HUDEP-2 (cell line): ENCODE measurements at regions not wholly inside any gene's neighbourhood (a gene's known extent, or its start where the extent isn't known, plus 50 kb on each side); places are given as distances from the start of the nearest gene placed in this dataset.

Experiments used
- DNase-seq, 76 experiments: peaks; one replicate each; lab custom pipeline; 2025; ENCODE audit not compliant: unreplicated experiment in 76 of 76; lab: John Stamatoyannopoulos, UW

DNA sequence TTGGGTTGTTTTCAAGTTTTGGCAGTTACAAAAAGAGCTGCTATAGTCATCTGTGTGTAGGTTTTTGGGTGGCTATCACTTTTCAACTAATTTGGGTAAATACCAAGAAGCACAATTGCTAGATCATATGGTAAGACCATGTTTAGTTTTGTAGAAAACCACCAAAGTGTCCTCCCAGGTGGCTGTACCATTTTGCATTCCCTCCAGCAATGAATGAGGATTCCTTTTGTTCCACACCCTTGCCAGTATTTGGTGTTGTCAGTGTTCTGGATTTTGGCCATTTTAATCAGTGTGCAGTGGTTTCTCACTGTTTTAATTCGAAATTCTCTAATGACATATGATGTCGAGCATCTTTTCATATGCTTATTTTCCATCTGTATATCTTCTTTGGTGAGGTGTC lies 457.5 kb upstream of the ARID1B start:
- DNase-seq = no peak

DNA sequence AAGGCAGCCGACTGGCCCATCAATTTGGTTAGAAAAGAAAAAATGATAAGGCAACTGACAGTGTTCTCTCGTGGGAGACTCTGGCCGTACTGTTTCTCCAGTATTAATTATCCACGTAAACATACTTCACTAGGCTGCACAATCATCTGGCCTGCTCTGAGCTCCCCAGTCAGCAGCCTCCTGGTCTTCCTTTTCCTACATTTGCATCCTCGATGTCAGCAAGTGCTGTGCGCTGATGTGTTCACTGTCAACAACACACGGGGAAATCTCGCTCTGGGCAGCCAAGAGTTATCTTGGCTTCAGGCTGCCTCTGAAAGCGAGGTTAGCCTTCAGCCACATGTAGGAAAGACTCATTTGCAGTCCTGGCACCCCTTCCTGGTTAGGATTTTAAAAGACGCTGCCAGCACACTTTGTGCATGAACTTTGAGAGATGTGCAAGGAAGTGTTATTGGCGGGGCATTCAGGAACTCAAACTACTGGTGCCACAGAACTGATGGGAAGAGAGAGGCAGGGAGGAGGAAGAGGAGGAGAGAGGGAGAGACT lies 460.5 kb upstream of the ARID1B start:
- no peak for DNase-seq

DNA sequence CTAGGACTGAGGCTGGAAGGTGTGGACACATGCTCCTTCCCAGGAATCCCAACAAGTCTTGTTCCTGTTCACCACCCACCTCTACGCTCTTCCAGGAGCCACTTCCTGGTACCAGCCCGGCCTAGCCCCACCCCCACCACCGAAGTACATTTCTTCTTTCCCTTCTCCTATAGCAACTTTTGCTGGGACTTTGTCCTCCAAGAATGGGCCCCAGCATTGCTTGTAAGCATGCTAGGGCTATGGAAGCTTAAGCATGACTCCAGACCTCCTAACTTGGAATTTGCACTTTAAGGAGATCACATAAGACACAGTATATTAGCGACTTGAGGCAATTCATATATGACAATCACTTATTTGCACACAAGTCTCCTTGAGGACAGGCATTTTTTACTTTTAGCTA lies 462.0 kb upstream of the ARID1B start:
- no peak for DNase-seq

DNA sequence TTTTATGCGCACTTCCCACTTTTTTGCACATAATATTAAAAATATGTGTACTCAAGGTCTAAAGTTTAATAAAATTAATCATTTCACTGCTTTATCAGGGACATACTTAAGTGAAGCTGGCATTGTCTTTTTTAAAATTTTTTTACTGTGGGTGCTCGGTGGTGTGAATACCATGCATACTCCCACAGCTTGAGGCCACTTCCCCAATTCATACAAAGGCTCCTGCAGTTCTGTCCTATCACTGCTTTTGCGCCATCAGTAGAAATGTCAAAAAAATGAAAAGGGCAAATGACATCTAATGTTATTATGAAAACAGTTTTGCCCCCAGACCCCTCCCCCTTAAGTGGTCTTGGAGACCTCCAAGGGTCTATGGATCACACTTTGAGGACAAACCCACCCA lies 464.1 kb upstream of the ARID1B start:
- peak in 1 of 76 experiments; percentile 25 for DNase-seq

DNA sequence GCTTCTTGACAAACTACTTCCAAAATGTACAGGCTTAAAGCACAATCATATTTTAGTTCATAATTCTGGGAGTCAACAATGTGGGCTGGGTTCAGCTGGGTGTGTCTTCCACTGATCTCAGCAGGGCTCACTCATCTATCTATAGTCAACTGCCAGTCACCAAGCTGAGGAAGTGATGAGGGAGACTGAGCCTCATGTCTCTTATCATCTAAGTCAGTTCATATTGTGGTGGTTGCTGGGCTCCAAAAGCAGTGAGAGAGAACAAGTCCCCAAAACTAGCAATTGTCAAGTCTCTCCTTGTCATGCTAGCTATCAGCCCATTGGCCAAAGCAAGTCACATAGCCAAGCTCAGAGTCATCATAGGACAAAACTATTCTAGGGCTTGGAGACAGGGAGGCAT lies 465.9 kb upstream of the ARID1B start:
- peak in 6 of 76 experiments; percentile 5 to 95 (median 75) for DNase-seq

DNA sequence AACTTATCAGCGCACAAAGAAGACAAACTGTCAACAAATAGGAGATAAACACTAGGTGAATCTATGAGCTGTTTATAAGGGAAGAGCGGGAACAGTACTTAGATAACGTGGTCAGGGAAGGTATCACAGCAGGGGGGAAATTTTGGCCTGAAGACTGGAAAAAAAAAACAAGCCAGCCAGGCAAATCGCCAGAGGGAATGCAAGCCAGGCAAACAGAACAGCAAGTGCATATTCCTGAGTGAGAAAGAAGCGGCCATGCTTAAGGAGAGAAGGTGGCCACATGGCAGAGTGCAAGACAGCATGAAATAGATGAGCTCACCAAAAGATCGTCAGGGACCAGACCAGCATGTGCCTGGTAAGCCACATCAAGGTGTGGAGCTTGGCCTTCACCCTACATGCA lies 466.5 kb upstream of the ARID1B start:
- DNase-seq = peak in 2 of 76 experiments; percentile 33 to 51

DNA sequence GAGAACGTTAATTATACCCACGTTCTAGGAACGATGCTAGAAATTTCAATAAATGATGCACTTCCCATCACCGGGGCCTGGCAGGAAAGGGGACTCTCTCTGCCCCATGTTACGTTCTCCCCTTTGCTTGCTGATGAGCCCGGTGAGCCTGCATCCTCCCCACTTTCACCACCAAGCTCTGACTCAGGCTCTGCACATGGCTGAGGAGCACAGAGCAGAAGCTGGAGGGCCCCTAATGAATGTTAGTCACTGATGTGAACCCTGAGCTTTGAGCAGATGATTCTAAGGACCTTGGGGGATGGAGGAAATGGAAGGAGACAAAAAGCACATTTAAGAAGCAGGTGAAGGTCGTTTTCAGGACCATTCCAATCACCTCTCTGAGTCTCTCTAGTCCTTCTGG lies 468.2 kb upstream of the ARID1B start:
- DNase-seq = no peak

DNA sequence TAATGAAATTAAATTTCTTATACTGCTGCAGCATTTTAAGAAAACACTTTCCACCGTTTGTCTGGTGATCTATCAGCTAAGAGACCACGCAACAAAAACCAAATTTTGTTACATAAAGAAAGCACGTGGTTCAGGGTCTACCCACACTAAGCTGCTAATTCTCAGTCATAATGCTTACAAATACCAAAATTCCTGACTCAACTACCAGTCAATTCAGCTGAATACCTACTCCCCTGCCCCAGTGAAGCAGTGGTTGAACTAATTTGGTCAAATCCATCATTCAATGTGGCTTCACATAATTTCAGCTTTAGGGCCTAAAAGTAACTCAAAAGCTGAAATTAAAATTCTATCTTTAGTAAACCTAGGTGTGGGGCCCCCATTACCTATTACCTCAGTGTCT lies 468.6 kb upstream of the ARID1B start:
- DNase-seq = no peak

DNA sequence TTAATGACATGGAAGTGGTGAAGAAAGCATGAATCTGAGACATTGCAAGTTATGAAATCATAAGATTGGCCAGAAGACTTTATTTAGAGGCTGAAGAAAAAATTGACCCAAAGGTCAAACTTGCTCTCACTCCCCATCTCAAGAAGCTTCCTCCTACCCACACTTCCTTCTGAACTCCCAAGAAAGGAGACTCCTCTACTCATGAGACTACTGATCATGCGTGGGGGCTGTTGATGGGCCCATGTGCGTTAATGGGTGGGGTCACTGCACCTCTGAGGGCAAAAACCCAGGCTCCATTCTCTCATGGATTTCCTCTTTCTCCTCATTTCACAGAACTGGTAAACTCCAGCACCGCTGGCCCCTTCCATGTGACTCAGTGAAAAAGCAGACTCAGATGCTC lies 470.6 kb upstream of the ARID1B start:
- no peak for DNase-seq

DNA sequence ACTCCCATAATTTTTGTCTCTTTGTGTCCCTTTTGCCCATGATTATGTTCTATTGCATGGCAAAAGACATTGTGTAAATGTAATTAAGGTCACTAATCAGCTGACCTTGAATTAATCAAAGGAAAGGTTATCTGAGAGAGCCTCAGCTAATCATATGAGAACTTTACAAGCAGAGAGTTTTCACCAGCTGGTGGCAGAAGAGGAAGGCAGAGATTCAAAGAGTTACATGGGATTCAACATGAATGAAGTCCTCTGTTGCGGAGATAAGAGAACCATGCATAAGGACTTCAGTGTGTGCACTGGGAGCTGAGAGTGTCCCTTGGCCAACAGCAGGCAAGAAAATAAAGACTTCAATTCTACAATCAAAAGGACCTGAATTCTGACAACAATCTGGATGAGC lies 494.1 kb upstream of the ARID1B start:
- no peak for DNase-seq

DNA sequence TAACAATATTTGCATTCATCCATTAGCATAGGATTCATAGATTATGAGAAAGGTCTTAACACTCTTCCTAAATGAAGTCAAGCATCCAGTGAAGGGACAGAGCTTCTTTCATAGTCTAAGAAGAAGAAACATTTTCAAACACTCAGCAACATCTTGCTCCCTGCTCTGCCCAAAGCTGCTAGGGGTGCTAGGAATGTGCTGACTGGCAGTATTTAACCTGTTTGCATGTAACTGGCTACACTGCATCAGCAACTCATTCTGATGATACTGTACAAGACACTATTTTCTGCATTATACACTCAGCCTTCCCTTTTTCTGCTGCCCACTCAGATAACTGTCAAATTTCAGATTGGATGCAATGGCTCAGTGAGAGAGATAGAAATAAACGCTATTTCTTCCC lies 495.1 kb upstream of the ARID1B start:
- DNase-seq = no peak

DNA sequence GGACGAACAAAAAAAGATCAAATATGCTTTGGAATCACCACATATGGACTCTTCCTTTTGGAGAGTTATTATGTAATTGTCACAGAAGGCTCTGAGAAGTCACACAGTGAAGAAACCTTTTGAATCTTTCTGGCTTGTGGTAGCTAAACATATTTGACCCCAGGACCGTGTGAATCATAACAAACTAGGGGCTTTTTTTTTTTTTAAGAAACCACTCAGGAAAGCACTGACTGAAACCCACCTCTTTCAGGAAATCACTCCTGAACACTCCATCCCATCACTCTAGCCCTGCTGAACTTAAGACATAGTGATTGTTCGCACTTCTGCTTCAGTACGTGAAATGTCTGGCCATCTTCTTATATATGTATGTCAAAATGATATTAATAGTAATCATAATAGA lies 495.9 kb upstream of the ARID1B start:
- DNase-seq = no peak

DNA sequence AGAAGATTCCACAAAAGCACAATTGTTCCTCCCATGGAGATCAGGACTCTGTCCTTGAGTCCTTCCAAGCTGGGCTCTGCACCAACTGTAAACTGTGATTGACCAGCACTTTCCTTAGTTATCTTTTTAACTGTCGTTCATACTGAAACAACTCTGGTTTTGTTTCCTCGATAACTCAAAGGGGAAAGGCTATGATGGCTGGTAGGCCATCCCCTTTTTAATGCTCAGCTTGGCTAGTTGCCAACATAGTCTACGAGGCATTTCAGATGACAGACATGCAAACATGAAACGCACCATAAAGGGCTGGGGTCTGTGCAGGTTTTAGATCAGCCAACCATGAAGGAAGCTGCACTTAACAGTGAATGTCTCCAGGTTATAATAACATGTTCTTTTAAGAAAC lies 497.1 kb upstream of the ARID1B start:
- DNase-seq = no peak

DNA sequence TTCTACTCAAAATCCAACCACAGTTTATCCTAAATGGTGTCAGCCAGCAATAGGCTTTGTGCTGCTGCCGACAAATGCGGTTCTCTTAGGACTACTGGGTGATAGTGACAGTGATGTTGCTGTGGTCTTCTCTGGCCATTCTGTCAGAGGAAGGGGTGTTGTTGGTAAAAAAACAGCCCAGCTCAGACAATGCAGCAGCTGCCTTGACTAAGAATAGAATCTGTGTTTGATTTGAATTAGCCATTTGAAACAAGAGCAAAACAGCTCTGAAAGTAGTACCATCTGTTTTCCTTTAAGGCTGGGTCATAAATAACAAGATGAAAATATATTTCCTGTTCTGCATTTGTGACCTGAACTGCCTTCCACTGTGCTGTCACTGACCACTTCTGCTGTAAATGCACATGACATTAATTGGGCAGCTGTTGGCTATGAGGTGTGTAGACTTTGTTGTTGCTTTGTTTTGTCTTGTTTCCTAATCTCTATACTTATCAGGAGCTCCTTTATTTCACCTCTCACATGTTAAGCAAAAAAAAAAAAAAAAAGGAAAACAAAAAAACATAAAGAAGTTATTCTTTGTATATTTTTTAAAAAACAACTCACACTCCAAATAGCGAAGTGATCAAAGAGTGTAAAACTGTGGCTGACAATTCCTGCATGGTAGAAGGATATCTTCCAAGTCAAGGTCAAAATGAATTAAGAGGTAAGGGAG lies 497.8 kb upstream of the ARID1B start:
- DNase-seq = no peak

DNA sequence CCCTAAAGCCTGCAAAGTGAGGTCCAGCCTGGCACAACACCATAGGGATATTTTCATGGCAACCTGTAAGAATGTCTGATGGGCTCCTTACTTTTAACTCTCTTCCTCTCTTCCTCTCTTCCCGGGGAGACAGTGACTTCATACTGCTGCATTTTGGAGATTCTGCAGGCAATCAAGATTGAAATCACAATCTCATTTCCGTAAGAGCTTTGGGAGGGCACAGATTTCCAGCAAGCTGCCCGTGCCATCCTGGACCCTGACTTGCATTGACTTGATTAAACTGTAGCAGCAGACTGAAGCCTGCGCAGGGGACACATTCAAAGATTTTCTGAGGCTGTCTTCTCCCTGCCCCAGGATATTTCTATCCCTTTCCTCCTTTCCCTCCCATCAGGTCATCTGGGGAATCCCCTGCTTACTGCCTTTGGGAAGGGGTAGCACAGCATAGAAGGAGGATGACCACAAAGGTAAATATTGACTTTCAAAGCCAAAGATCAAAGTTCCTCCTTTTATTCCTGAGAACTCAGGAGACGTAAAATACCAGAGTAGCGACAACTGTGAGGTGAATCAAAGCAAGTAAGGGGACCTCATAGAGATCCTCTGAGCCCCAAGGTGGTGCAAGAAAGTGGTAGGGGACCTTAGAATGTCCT lies 504.0 kb upstream of the ARID1B start:
- DNase-seq = no peak

DNA sequence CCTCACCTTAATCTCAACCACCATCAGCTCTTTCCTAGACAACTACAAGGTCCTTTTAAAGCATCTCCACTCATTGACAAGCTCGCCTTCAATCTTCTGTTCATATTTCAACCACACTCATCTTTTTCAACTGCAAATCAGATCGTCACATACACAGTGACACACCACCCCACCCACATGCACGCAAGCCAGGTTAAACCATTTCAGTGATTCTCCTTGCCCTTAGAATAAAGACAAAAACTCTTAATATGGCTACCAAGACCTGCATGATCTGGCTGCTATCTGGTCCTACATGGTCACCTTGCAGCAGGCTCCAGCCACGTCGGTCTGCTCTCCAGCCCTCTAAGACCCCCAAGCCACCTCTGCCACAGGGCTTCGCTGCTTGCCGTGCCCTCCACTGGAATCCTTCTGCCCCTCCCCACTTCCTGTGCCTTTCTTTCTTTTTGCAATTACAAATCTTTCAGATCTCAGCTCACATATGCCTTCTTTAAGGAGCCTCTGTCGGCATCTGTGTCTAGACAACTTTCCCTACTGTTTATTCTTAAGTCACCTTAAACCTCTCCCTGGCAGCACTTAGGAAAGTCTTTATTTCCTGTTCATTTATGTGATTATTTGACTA lies 507.3 kb upstream of the ARID1B start:
- no peak for DNase-seq

DNA sequence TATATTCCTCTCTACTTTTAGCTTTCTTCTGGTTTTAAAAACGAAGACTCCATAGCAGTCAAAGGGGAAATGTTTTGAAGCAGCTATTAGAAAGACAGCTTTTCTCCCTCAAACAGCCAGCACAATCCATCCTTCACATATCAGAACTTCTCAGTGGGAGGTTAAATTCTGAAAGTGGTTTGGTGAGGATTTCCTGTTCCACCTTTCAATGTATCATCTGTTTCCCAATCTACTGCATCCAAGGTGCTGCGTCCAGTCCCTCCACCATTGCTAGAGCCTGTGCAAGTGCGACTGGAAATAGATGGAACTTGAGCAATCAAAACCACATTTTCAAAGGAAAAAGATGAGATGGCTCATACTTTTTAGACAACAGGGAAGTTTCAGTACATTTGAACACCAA lies 508.3 kb upstream of the ARID1B start:
- no peak for DNase-seq

DNA sequence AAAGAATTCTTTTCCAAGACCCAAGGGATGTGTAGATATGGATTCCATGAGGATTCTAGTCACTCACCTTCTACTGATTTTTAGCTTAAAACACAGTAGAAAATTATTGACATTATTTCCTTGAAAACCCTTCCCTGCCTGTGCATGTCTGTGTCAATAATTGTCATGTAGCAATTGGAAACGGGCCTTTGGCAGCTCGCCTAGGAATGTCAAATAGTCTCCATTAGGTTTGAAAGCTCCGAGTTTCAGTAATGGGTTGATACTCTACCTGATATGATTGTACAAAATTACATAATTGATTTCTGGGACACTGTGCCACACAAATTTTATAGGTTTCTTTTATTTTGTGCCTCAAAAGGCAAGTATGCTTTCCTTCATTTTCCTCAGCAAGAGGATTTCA lies 515.2 kb upstream of the ARID1B start:
- DNase-seq = no peak

DNA sequence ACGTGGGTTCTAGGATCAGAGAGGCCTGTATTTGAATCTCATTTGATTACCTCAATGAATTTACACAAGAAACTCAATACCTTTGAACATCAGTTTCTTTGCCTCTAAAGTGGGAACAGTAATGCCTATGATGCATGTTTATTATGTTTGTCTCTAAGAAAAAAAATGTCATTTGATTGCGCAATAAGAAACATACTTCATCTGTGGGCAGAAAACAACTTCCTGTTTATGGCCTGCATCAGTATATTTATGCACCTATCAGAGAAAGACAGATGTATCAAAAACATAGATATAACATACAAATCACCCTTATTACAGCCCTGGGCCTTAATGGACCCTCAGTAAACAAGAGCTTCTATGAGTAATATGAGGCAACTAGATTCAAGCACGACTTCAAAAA lies 516.4 kb upstream of the ARID1B start:
- no peak for DNase-seq

DNA sequence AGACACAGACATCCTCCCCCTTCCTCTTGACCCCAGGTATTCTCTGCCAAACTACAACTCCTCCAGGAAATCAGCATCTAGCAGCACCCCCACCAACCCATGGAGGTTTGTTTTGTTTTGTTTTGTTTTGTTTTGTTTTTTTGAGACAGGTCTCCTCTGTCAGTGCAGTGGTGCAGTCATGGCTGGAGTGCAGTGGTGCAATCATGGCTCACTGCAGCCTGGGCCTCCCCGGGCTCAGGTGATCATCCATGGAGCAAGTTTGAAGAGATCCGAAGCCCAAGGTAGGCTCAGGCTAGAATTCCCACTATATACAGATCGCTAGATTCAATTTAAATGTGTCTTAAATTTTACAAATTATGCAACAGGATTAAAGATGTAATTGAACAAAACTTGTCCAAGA lies 518.2 kb upstream of the ARID1B start:
- no peak for DNase-seq

DNA sequence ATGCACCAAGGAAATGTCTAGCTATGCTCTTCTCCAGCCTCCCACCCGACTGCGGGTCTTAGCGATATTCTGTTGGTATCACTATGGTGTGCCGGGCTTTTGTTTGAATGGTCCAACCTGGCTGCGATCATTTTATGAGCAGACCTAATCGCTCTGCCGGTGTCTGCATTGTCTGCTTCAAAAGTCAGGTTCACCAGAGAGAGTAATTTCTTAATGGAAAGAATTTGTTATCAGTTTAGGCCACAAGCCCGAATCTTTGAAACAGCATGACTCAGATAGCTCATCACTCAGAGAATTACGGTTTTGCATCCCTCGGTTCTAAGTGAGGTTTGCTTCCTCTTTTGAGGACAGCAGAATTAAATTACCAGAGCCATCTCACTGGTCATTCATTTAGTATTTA lies 521.0 kb upstream of the ARID1B start:
- peak in 6 of 76 experiments; percentile 2 to 41 (median 17) for DNase-seq

DNA sequence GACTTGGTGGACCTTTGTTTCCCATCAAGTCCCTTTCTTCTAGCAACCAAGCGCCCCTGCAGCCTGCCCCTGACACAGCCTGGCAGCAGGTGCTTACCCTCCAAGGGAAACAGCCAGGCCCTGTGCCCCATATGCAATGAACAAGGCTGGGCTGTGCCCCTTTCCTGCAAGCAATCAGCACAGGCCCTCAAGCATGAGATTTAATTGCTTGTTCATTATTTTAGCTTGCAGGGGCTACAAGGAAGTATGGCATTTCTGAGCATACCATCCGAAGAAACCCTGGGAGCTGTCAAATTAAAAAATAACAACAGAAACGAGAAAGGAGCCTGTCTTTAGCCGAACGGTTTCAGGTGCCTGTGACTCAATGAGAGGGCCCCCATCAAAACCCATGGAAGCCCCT lies 522.9 kb upstream of the ARID1B start:
- no peak for DNase-seq
